ENCODE measurements at regions not wholly inside any gene's neighbourhood (a gene's known extent, or its start where the extent isn't known, plus 50 kb on each side); places are given as distances from the start of the nearest gene placed in this dataset.
"Not testable (repeated sequence)": the region's sequence is repeated elsewhere in the genome, so short reads cannot be mapped to it uniquely, and the experiment has no call there.

DNA sequence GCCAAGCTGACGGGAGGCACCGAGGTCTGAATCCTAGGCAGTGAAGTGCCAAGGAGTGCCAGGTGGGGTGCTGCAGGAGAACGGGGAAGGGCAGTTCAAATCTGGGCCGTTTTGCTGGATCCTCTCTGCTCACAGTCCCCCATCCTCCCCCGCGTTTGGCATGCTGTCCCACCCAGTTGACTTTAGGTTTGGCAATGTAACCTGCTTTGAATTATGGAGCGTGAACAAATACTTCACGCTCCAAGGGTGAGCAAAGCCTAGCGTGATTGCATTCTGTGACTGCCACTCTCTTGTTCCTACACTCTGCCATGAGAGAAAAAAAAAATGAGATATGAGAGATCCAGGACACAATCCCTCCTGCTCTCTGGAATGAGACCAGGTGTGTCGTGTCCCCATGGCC lies 381.9 kb downstream of the ZNF516 start:
- no peak for DNase-seq

DNA sequence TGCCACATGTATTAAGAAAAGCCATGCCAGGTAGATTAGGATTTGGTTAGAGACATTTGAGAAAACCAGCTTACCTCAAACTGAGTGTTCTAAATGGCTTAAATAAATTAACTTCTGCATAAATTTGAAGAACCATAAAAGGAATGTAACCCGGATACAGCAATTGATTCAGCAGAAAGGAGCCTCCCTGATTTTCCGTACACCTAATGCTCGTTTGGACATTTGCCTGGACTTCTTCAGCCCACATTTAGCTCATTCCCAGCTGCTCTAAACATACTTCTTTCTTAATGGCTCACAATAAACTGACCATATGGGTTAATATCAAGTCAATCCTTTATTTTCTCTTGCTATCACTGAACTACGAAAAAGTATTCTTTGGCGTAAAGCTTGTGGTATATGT lies 392.4 kb downstream of the ZNF516 start:
- DNase-seq: no peak

DNA sequence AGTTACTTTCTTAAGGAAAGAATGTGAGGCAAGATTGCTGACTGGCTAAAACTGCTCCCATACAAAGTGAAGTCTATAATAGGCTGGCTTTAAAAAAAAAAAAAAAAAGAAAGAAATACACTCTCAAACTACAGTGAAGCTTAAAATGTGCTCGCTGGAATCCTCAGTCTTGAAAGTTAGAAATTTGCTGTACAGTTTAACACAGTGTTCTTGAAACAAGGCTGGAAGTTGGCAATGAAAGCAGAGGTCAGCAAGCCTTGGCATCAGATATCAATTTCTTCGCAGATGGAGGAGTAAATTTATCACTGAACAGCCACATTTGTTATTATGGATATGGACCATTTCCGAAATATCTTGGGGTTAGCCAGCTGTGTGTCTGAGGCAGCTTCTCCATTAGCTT lies 392.9 kb downstream of the ZNF516 start:
- DNase-seq: no peak

DNA sequence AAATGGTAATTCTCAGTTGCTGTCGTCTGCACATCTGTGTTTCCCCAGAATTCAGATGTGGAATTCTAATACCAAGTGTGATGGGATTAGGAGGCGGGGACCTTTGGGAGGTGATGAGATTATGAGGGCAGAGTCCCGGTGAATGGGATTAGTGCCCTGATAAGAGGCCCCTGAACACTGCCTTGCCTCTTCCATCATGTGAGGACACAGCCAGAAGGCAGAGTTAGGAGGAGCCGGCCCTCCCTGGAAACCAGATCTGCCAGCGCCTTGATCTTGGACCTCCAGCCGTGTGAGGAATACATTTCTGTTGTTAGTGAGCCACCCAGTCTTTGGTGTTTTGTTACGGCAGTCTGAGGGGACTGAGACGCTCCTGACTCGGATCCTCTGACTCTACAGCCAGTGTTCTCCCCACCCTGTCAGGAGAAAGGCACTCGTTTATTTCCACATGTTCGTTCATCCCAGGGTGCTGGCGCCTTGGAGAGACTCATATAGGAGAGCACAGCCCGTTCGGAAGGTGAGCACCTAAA lies 395.0 kb downstream of the ZNF516 start:
- no peak for DNase-seq

DNA sequence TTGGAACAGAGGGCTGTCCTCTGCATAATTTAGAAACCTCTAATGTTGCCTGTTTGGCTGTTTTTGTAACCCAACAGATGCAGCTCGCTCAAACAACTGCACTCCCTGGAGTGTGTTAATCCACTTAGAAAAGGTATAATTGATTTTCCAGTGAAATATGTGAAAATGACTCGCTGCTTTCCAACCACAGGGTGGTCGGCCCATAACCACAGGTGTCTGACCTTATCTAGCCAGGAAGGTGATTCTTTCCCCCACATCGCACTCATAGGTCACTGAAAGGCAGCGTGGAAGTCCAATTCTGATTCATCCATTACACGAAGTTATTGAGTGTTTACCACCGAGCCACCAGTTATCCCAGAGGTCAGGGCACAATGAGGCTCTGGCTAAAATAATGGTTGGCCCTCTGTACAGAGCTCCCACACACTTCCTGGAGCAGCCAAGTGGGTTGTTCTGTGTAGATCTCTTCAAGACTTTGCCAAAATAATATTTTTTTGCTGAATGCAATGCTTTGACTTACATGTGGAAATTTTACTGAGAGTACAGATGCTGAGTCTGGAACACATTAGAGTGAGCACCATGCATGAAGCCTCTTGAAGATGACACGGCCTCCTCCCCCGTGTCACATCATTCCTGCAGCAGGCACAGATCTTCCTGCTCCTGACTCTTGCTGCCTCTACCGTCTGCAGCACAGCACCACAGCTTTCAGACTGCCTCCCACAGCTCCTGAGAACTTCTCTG lies 396.2 kb downstream of the ZNF516 start:
- DNase-seq: peak; percentile 27

DNA sequence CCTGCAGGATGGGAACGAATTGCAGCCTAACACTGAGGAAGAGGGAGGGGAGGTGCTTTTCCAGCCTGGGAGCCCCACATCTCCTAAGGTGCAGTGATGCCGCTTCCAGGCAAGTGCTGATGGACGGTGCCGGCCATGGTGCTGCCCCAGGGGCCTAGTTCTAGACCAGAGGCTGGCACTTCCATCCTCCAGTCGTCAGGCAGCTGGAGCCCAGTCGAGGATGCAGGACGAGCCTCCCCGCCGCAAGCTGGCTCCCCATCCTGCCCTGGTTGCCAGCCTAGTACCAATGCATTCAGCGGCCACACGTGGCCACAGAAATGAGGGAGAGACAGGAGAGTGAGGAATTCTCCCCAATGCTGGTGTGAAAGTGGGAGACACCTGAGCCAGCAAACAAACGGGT lies 413.5 kb downstream of the ZNF516 start:
- DNase-seq: no peak

DNA sequence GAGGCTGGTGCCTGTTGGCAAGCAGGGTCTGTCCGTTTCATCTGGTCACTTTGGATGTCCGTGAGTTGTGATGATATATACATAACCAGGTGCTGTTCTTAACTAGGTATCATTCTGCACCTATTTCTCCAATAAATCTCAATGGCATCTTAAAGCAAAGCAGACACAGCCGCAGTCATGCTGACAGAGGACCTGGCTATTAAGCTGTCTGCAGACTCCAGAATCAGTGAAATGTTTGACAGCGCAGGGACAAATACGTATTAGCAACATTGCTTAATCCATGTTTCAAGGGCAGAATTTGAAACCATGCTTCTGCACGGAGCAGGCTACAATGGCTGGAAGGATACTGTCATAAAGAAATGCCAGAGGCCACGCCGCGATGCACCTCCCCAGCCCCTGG lies 414.6 kb downstream of the ZNF516 start:
- no peak for DNase-seq

DNA sequence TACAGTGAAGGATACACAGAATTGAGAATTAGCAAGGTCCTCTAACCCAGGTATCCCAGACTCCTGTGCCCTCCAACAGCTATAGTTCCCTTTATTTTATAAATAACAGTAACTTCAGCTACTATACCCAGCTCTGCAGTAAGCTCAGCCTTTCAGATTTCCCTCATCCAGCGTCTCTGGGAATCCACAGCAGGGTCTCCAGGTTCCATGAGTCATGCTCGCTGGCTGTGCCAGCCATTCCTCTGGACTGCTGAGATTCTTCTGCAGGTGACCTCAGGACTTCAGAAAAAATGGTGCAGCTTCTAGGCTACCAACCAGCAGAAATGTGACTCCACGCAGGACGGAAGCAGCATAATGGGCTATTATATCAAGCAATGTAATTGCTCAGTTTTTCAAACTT lies 419.3 kb downstream of the ZNF516 start:
- no peak for DNase-seq

DNA sequence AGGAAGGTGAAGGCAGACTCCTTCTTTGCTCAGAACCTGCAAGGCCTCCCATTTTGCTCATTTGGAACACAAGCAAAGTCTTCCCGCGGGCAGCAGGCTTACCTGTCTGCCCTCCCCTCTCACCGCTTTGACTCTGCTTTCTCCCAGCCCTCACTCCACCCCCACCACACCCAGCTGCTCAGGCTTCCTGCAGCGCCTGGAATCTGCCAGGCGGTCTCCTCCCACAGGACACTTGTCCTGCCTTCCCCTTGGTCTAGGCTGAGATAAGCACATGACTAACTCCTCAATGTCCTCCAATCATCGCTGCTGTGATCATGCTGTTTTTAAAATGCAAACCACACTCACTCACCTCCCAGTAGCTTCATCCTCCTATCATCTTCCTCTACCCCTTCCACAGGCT lies 430.0 kb downstream of the ZNF516 start:
- no peak for DNase-seq

DNA sequence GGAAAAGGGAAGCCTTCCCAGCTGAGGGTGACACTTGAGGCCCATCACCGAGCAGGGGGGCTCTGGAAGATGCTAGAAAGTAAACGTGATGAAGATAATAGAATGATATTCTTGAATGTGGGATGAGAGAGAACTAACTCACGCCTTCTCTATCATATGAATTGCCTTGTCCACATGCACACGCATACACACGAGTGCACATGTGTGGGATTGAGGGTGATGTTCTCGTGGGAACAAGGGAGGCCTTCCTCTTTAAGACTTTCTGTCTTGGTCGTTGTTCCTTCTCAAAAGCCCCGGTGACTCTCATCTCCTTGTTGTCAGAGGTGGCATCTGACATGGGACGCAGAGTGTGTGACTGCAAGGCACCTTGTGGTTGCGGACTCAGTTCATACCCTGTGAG lies 436.9 kb downstream of the ZNF516 start:
- no peak for DNase-seq

DNA sequence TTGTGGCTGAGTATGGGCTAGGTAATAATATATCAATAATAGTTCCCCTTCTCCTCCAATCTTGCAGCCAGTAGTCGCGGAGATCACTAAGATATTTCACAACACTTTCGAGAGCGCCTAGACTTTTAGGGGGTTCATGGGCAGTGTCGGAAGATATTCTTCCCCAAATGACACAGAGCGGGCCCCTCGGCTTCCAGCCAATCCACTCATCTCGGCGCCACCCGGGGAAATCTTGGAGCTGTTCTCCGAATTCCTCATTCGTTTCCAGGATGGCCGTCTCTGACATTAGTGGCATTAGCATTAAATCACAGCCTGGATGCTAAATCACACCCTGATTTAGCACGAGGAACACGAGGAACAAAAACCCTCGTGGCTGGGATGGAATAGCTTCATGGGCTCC lies 437.7 kb downstream of the ZNF516 start:
- DNase-seq: no peak

DNA sequence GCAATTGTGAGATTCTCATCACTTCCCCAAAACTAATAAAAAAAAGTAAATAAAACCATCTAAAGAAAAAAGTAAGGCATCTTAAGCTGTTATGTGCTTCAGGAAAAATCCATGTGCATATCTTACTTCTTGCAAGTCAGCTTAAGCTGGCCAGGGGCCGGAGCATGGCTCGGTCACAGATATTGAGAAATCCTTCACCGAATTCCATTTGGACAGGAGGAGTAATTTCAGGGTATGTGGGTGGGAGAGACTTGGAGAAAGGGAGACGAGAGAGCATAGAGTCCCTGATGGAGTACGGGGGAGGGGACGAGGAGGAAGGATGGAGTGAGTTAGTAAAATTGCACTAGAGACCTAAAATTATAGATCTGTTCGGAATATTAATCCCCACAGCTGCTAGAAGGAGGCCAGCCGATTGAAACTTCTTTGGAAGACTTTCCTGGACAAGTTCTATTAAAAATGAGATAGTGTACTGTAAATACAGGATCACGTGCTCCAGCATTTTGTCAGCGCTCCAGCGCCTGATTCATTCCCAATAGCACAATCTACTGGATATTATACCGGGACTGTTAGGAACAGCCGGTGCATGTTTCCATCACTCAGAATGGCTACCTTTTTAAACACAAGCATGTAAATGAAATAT lies 438.5 kb downstream of the ZNF516 start:
- DNase-seq: no peak

DNA sequence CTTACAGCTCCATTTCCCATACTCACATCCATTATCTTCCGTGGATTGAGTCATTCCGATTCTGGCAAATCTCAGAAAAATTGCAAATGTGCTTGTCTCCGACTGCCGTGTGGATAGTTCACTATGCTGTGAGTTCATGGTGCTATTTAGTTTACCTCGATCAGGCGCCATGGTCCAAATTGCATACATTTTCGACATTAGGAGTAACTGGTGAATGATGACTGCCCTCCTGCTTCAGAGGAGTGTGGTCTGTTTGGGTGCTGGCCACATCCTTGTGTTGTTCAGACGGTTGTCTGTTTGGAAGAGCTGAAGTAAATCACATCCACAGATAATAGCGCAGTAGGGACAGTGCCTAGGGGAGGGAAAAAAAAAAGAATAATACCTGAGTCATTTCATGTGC lies 439.5 kb downstream of the ZNF516 start:
- DNase-seq: no peak

DNA sequence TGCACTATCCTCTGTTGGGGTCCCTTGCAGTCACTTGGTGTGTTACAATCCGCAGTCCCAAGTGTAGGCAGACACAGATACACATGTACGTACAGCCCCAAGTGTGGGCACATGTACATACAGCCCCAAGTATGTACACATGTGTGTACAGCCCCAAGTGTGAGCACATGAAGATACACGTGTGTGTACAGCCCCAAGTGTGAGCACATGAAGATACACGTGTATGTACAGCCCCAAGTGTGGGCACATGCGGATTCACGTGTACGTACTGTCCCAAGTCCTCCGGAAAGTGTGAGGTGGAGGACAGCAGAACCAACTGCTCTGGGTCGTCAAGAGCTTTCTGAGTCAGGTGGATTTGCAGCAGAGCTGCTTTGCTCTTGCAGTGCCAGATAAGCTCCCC lies 440.0 kb downstream of the ZNF516 start:
- DNase-seq: no peak

DNA sequence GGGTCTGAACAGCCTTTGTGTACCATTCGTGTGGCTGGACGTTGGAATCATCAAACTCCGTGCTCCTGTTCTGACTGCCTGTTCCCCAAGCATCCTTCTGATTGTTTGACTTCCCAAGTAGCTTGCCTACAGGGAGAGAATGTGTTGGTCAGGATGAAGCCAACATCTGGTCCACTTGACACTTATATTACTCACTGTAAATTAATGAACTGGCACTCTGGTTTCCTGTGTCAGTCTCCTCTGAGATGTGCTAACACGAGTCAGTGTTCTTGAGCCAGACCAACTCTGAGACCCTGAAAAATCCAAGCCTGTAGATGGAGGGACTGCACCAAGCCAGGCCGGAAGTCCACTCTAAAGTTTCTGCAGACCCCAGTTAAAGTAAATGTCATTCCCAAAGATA lies 440.9 kb downstream of the ZNF516 start:
- no peak for DNase-seq

DNA sequence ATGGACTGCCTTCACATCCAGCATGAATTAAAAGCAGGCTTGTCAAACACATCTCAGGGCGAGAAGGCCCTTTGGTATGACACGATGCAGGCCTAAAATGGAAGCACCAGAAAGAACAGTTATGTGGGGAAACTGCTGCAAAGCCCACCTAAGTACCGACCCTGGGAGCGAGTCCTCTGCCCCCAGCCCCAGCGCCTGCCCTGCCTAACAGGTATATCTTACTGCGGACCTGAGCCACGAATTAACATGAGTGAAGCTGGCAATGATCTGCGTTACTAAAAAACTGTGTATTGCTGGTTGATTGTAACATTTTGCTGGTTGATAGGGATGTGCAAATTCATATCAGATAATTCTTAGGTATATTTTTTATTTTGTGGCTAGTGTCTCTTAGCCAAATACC lies 441.5 kb downstream of the ZNF516 start:
- DNase-seq: no peak

DNA sequence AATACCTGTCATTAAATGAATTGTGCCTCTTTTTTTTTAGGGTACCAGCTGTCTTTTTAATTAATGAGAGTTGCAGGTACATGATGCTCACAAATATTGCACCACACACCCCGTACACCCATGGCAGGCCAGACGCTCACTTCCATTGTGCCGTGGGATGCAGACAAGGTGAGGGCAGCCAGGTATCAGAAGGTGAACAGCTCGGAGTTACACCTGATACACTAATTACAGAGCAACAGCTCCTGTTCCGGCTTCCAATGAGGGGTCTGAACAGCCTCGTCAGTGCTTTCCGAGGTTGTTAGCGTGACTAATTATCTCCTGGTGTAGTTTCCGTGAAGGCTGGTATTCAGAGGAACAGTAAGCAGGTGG lies 442.8 kb downstream of the ZNF516 start:
- no peak for DNase-seq

DNA sequence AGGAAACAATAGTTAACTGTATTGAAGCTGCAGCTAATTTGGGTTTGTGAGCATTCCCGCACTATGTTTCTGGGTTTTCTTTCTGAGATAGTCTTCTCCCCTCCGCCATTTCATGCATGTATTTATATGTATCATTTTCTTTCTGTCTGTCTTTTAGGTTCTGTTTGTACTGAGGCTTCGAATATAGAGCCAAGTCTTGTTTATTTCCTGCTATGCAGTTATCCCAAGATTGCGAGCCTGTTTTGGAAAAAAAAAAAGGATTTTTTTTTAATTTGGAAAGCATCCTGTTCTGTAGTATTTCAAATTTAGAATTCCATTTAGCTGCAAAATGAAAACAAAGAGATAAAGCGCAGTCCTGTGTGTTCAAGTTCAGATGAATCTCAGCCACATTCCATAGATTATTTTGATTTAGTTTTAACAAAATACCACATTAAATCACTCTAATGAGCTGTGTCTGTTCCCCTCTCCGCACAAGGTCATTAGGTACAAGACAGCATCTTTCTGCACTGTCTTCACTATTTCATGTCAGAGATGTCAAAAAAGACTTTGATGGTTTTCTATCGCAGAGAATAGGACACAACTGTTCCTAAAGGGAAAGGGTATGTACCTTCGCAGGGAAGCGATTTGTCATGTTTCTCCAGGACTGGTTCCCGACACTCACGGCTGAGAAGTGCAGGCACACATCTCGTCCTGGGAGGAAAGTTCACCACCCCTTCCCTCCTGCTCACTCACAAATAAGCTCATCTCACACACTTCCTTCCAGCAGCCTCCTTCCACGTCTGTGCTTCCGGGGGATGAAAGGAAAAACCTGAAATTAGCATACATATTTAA lies 443.4 kb downstream of the ZNF516 start:
- DNase-seq: no peak

DNA sequence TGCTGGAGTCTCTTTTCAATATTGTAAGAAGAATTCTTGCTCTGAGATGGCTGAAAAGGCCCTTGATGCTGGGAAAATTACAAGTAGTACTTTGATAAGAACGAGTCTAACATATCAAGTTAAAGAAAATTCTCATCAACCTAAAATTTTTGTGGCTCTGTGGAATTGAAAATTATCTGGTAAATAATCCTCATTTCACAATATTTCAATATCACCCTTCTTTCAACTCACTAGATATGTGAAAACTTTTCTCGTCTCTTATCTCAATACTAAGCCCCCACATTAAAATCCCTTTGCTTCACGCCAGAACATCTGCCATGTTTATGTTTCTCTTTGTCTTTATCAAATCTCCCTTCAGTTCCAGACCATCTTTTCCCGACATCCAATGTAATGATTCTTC lies 448.8 kb downstream of the ZNF516 start:
- DNase-seq: no peak

DNA sequence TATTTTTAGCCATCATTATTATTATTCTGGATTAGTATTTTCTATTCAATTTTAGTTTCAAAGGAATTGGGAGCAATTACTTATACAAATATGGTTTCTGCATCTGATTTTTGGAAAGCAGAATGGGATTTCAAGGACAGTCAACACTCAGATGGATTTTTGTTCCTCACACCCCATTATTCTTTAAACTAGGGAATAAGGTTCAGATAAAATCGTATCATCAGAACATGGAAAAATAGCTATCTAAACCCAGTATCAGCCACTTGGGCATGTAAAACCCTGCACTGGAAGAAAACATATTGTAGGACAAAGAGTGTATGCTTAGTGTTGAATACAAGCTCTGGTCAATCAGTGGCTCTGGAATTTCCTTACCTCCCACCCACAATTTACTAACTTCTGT lies 452.5 kb downstream of the ZNF516 start:
- DNase-seq: no peak

DNA sequence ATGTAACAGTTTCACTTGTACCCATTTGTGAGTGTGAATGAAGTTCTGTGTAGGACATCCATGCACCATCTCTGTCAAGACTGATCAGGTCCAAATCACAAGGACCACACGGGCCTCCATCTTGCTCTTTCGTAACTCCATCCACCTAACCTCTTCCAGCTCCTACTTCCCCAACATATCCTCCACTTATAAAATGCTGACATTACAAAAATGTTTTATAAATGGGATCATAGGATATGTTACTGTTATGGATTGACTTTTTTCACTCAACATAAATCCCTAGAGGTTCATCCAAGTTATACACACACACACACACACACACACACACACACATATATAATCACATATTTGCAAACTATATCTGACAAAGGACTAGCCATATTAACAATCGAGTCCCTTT lies 476.8 kb downstream of the ZNF516 start:
- no peak for DNase-seq

DNA sequence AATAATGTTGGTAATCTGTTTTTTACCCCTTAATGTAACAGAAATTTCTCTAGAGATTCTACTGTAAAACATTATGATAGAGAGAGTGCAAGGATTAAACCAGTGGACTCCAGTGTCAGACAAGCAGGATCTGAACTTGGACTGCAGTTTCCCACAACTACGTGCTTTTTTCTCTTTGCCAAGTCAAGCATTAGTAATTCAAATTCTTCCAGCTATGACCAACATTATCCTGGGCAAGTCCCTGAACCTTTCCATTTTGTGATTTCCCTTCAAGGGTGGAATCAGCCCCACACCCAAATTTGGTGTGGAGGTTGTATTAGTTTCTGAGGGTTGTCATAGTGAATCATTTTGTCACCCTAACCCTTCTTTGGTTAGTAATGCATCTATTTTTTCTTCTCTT lies 482.0 kb downstream of the ZNF516 start:
- DNase-seq: no peak

DNA sequence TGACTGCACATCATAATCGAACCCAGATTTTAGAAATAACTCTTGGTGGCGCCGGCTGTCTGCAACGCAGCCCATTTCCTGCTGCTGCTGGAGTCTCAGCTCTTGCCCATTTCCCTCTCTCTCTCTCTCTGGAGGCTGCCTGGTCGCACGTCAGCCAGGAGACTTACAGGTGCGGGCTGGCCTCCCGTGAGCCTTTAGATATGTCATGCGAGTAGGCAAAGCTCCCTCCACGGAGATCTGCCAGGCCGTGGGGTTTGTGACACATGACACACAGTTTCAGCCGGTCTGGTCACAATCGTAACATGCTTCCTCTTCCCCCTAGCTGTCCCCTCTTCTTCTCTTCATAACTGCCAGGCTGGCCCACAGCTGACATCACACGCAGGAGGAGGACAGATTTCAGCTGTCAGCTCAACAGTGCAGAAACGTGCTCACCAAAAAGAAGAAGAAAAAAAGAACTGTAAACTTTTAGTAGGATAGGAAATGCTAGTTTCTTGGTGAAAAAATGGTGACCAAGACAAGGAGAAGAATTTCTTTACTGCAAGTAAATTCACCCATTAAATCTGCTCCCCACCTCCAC lies 489.3 kb downstream of the ZNF516 start:
- DNase-seq: no peak

DNA sequence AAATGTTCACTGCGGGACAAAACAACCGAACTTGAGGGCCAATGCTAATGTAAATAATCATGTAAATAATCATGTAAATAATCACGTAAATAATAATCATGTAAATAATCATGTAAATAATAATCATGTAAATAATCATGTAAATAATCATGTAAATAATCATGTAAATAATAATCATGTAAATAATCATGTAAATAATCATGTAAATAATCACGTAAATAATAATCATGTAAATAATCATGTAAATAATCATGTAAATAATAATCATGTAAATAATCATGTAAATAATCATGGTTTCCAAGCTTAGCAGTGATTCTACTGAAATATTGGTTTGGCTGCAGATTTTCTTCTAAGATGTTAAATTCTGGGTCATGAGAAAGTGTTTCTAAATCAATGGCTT lies 507.1 kb downstream of the ZNF516 start:
- DNase-seq: not testable (repeated sequence)
